Panc1 (cell line): ENCODE measurements at regions not wholly inside any gene's neighbourhood (a gene's known extent, or its start where the extent isn't known, plus 50 kb on each side); places are given as distances from the start of the nearest gene placed in this dataset.

Source experiments
- ATAC-seq: fragments of 200-7000 bp; cut with Tn5 transposase; 2 replicates; pipeline ENCODE4 v1.9.1; 2020; ENCODE audit warnings: mild to moderate bottlenecking, moderate library complexity
- BruUV-seq: library from RNA; stranded (reverse); fragments of 400-500 nt; replicated peaks from 2 replicates; lab custom pipeline; 2021; lab: Mats Ljungman, UMichigan
- CTCF ChIA-PET: fragments of 300-600 bp; sonication (Branson Sonifier 250); formaldehyde crosslinking; loops from one replicate; lab custom pipeline; 2022; ENCODE audit warnings: antibody characterized with exemption; lab: Charles Lee
- POLR2A ChIA-PET: fragments of 300-600 bp; sonication (Branson Sonifier 250); formaldehyde crosslinking; loops from one replicate; lab custom pipeline; 2022; ENCODE audit warnings: antibody characterized with exemption; lab: Charles Lee
- DNase-seq: peaks from one replicate; pipeline ENCODE4 v3.0.0-alpha.2; 2010; ENCODE audit warnings: low read depth, low spot score
- H3K27ac ChIP-seq: 2 replicates; pipeline ENCODE4 v1.5.1; 2011; ENCODE audit warnings: mild to moderate bottlenecking, low read length, inconsistent platforms
- H3K27me3 ChIP-seq: fragments of 200-500 bp; sonication (Bioruptor generic); 2 replicates; pipeline ENCODE4 v1.6.0; 2014; ENCODE audit warnings: low read length, inconsistent platforms; ENCODE audit not compliant: control insufficient read depth, insufficient read depth
- H3K36me3 ChIP-seq: fragments of 200-500 bp; sonication (Bioruptor generic); 2 replicates; pipeline ENCODE4 v1.5.1; 2014; ENCODE audit warnings: inconsistent platforms, mild to moderate bottlenecking, low read length, moderate library complexity; ENCODE audit not compliant: control insufficient read depth, insufficient read depth
- H3K4me1 ChIP-seq: 2 replicates; pipeline ENCODE4 v1.5.1; 2011; ENCODE audit warnings: inconsistent platforms, mild to moderate bottlenecking, low read length, moderate library complexity; ENCODE audit not compliant: control insufficient read depth, insufficient read depth
- H3K4me3 ChIP-seq, 2 experiments: 2 replicates each; pipeline ENCODE4 v1.5.1; 2011 to 2012; ENCODE audit warnings: low read depth in 2 of 2, low read length in 2 of 2, mild to moderate bottlenecking in 2 of 2, inconsistent platforms in 1 of 2, moderate library complexity in 1 of 2
- H3K9me3 ChIP-seq: fragments of 200-500 bp; sonication (Bioruptor generic); 2 replicates; pipeline ENCODE4 v1.5.1; 2014; ENCODE audit warnings: low read depth, mild to moderate bottlenecking, inconsistent platforms, low read length, moderate library complexity; ENCODE audit not compliant: control insufficient read depth, insufficient read depth
- POLR2AphosphoS5 ChIP-seq: IDR thresholded peaks from 2 replicates; pipeline ENCODE4 v1.6.1; 2012; ENCODE audit warnings: mild to moderate bottlenecking, low read depth, low read length, moderate library complexity
- SIN3A ChIP-seq: IDR thresholded peaks from 2 replicates; pipeline ENCODE4 v1.6.1; 2012; ENCODE audit warnings: low read depth, mild to moderate bottlenecking, low read length, moderate library complexity, borderline replicate concordance; ENCODE audit not compliant: insufficient read depth
- TCF7L2 ChIP-seq: IDR thresholded peaks from 2 replicates; pipeline ENCODE4 v1.6.1; 2011; ENCODE audit warnings: mild to moderate bottlenecking, low read depth, low read length, inconsistent platforms
- in situ Hi-C: cut with HindIII; loops from 2 replicates; pipeline ENCODE4 v1.10.0; 2016; ENCODE audit warnings: low sequenced_read_pairs, low pct_unique_long_range_greater_than_20kb
- intact Hi-C: fragments of 100-400 bp; cut with micrococcal nuclease; formaldehyde crosslinking; loops from one replicate; pipeline ENCODE4 v1.10.0; 2022; ENCODE audit not compliant: unreplicated experiment
- TF ChIP-seq, protein P1 (sequence below), 2 experiments: IDR thresholded peaks; 2 replicates each; pipeline ENCODE4 v1.6.1; 2011 to 2012; ENCODE audit warnings: low read depth in 2 of 2, control low read depth in 1 of 2, low read length in 1 of 2, mild to moderate bottlenecking in 1 of 2, moderate library complexity in 1 of 2; ENCODE audit not compliant: insufficient read depth in 1 of 2
- TF ChIP-seq, protein P2 (sequence below): fragments of 450-650 bp; IDR thresholded peaks from 2 replicates; pipeline ENCODE4 v1.5.1; 2017; ENCODE audit warnings: mild to moderate bottlenecking

DNA sequence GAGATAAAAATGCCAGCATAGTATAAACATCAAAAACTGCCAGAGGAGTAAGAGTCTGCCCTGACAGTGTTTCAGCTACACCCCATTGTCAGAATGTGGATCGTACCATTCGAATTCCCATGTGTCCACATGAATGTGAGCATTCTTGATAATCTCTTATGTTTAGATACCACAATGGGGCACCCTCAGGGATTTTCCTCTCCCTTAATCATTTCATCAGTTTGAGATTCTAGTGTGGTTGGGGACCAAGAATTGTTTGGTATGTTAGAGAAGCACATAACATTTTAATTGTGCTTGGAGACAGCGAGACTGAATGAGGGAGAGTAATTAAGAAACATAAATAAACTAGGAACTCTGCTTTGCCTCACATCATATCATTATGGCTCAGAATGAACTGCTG lies 120.2 kb downstream of the ZC3H11B start:
- intact Hi-C loops (no loop called here), in situ Hi-C loops (no loop called here)
- H3K9me3 ChIP-seq, result no peaks in the 10 kb centered on the region
- DNase-seq, result no peak
- no peak for TF ChIP-seq SIN3A
- no peak for TF ChIP-seq TCF7L2
- no peak for TF ChIP-seq POLR2AphosphoS5
- no peaks in the 10 kb centered on the region for H3K36me3 ChIP-seq
- no peak overlapping the region for H3K27ac ChIP-seq
- no peaks in the 10 kb centered on the region; the same call in 1 of the 2 replicates for H3K27me3 ChIP-seq
- no peaks in the 10 kb centered on the region for H3K4me1 ChIP-seq
- H3K4me3 ChIP-seq, result no peak overlapping the region
- no peak for ATAC-seq
- ChIA-PET CTCF (no interaction called here), POLR2A (no interaction called here)
- BruUV-seq, result no TSS peak

DNA sequence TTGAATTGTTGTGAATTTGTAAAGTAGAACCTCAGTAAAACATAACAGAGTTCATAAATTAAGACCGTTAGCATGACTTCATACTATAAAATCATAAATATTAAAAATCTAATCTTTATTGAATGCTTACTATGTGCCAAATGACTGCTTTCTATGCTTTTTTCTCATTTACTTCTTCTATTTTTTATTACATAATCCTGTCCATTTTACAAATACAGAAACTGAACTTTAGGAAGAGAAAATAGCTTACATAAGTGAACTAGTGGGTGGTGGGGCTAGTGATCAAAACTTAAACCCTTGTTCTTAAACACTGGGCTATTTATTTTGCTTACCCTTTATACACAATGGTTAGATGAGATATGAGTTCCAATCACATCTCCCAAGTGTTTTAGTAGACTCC lies 122.3 kb downstream of the ZC3H11B start:
- POLR2A ChIA-PET, result no interaction called here
- Histone ChIP-seq H3K4me3 (no peak overlapping the region), H3K27ac (no peak overlapping the region), H3K36me3 (no peaks in the 10 kb centered on the region), H3K4me1 (no peaks in the 10 kb centered on the region), H3K27me3 (no peaks in the 10 kb centered on the region; the same call in 1 of the 2 replicates), H3K9me3 (no peaks in the 10 kb centered on the region)
- intact Hi-C loops, result no loop called here
- CTCF ChIA-PET, result no interaction called here
- TF ChIP-seq TCF7L2 (no peak), SIN3A (no peak), POLR2AphosphoS5 (no peak)
- TF ChIP-seq, protein P1, sequence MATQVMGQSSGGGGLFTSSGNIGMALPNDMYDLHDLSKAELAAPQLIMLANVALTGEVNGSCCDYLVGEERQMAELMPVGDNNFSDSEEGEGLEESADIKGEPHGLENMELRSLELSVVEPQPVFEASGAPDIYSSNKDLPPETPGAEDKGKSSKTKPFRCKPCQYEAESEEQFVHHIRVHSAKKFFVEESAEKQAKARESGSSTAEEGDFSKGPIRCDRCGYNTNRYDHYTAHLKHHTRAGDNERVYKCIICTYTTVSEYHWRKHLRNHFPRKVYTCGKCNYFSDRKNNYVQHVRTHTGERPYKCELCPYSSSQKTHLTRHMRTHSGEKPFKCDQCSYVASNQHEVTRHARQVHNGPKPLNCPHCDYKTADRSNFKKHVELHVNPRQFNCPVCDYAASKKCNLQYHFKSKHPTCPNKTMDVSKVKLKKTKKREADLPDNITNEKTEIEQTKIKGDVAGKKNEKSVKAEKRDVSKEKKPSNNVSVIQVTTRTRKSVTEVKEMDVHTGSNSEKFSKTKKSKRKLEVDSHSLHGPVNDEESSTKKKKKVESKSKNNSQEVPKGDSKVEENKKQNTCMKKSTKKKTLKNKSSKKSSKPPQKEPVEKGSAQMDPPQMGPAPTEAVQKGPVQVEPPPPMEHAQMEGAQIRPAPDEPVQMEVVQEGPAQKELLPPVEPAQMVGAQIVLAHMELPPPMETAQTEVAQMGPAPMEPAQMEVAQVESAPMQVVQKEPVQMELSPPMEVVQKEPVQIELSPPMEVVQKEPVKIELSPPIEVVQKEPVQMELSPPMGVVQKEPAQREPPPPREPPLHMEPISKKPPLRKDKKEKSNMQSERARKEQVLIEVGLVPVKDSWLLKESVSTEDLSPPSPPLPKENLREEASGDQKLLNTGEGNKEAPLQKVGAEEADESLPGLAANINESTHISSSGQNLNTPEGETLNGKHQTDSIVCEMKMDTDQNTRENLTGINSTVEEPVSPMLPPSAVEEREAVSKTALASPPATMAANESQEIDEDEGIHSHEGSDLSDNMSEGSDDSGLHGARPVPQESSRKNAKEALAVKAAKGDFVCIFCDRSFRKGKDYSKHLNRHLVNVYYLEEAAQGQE (IDR thresholded peaks at IDR 0.05; ENCODE audit: insufficient read depth in 1 of 2, low read depth in 2 of 2, low read length in 1 of 2), result no peak
- TF ChIP-seq, protein P2, sequence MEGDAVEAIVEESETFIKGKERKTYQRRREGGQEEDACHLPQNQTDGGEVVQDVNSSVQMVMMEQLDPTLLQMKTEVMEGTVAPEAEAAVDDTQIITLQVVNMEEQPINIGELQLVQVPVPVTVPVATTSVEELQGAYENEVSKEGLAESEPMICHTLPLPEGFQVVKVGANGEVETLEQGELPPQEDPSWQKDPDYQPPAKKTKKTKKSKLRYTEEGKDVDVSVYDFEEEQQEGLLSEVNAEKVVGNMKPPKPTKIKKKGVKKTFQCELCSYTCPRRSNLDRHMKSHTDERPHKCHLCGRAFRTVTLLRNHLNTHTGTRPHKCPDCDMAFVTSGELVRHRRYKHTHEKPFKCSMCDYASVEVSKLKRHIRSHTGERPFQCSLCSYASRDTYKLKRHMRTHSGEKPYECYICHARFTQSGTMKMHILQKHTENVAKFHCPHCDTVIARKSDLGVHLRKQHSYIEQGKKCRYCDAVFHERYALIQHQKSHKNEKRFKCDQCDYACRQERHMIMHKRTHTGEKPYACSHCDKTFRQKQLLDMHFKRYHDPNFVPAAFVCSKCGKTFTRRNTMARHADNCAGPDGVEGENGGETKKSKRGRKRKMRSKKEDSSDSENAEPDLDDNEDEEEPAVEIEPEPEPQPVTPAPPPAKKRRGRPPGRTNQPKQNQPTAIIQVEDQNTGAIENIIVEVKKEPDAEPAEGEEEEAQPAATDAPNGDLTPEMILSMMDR, result no peak
- no peak for DNase-seq
- in situ Hi-C loops, result no loop called here
- no TSS peak for BruUV-seq
- ATAC-seq, result no peak

DNA sequence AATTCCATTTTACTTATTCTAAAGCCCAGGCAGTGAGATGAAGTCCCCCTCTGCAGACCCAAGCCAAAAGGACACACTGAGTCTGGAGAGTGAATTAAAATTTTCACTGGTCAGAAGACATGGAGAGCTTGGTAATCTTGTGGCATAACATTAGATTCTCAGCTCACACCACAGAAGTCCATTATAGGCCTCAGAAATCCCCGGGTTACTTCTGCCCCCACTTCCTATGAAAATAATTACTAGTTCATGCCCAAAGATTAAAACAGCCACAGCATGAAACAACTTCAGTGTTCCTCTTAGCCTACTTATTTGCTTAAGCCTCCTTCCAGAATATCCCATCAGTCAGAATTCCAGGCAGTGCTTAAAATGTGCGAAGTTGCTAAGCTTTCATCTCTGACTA lies 123.3 kb downstream of the ZC3H11B start:
- no TSS peak for BruUV-seq
- H3K9me3 ChIP-seq, result no peaks in the 10 kb centered on the region
- no peaks in the 10 kb centered on the region for H3K4me1 ChIP-seq
- DNase-seq (no peak), ATAC-seq (no peak)
- no peaks in the 10 kb centered on the region for H3K36me3 ChIP-seq
- POLR2A ChIA-PET, result no interaction called here
- H3K27ac ChIP-seq, result no peak overlapping the region
- no peaks in the 10 kb centered on the region; the same call in 1 of the 2 replicates for H3K27me3 ChIP-seq
- TF ChIP-seq, protein P2, result no peak
- TF ChIP-seq POLR2AphosphoS5, result no peak
- TF ChIP-seq TCF7L2, result no peak
- TF ChIP-seq SIN3A, result no peak
- TF ChIP-seq, protein P1 (IDR thresholded peaks at IDR 0.05; ENCODE audit: insufficient read depth in 1 of 2, low read depth in 2 of 2, low read length in 1 of 2), result no peak
- in situ Hi-C loops (no loop called here), intact Hi-C loops (no loop called here)
- no peak overlapping the region for H3K4me3 ChIP-seq
- CTCF ChIA-PET, result no interaction called here
